ENCODE measurements at regions not wholly inside any gene's neighbourhood (a gene's known extent, or its start where the extent isn't known, plus 50 kb on each side); places are given as distances from the start of the nearest gene placed in this dataset.

GRCh38 chr12:127571578-127571977, 695.4 kb upstream of the TMEM132C start:
- no peaks in the 10 kb centered on the region for H3K36me3 ChIP-seq (ENCODE audit: control insufficient read depth in 2 of 3, insufficient read depth in 3 of 3, low read length in 3 of 3)
- FAIRE-seq: no peak
- H3K27me3 ChIP-seq (ENCODE audit: control insufficient read depth, insufficient read depth, low read length): no peaks in the 10 kb centered on the region
- intact Hi-C loops (cut with DNase I): no loop called here
- no peak overlapping the region for H3K4me3 ChIP-seq (ENCODE audit: low read length in 3 of 3)
- H3K27ac ChIP-seq (ENCODE audit: low read depth in 2 of 2, low read length in 2 of 2): no peak overlapping the region
- no peak for DNase-seq
- no peaks in the 10 kb centered on the region for H3K4me1 ChIP-seq (ENCODE audit: control insufficient read depth in 2 of 3, insufficient read depth in 2 of 3, low read depth in 1 of 3, low read length in 3 of 3)
- TF ChIP-seq, protein P1, sequence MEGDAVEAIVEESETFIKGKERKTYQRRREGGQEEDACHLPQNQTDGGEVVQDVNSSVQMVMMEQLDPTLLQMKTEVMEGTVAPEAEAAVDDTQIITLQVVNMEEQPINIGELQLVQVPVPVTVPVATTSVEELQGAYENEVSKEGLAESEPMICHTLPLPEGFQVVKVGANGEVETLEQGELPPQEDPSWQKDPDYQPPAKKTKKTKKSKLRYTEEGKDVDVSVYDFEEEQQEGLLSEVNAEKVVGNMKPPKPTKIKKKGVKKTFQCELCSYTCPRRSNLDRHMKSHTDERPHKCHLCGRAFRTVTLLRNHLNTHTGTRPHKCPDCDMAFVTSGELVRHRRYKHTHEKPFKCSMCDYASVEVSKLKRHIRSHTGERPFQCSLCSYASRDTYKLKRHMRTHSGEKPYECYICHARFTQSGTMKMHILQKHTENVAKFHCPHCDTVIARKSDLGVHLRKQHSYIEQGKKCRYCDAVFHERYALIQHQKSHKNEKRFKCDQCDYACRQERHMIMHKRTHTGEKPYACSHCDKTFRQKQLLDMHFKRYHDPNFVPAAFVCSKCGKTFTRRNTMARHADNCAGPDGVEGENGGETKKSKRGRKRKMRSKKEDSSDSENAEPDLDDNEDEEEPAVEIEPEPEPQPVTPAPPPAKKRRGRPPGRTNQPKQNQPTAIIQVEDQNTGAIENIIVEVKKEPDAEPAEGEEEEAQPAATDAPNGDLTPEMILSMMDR (IDR thresholded peaks at IDR 0.05; ENCODE audit: borderline replicate concordance, extremely low read depth, insufficient read depth): no peak
- no peaks in the 10 kb centered on the region for H3K9me3 ChIP-seq (ENCODE audit: control insufficient read depth in 2 of 3, insufficient read depth in 1 of 3, low read length in 3 of 3)
- H3K9ac ChIP-seq (ENCODE audit: low read length in 3 of 3): no peak overlapping the region

DNA sequence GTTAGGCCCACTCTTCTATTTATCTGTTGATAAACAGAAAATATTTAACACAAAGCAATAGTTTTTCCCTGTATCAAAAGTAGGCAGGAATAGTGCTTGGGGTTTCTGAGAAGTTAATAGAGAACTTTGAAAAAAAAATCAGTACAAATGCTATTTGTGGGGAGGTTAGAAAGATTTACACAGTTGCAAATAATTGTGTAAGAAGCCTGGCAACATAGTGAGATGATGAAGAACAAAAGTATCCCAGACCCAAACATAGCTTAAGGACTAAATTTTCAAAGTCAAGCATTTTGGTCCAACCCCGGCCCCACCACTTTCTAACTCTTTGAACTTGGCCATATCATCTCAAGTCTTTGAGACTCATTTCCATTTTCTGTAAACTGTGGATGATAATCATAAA, 687.5 kb upstream of the TMEM132C start:
- TF ChIP-seq, protein P1 (IDR thresholded peaks at IDR 0.05; ENCODE audit: borderline replicate concordance, extremely low read depth, insufficient read depth): no peak
- Histone ChIP-seq H3K36me3 (ENCODE audit: control insufficient read depth in 2 of 3, insufficient read depth in 3 of 3, low read length in 3 of 3) (no peaks in the 10 kb centered on the region), H3K9ac (ENCODE audit: low read length in 3 of 3) (no peak overlapping the region), H3K9me3 (ENCODE audit: control insufficient read depth in 2 of 3, insufficient read depth in 1 of 3, low read length in 3 of 3) (no peaks in the 10 kb centered on the region), H3K27ac (ENCODE audit: low read depth in 2 of 2, low read length in 2 of 2) (no peak overlapping the region), H3K4me3 (ENCODE audit: low read length in 3 of 3) (no peak overlapping the region), H3K4me1 (ENCODE audit: control insufficient read depth in 2 of 3, insufficient read depth in 2 of 3, low read depth in 1 of 3, low read length in 3 of 3) (no peaks in the 10 kb centered on the region), H3K27me3 (ENCODE audit: control insufficient read depth, insufficient read depth, low read length) (no peaks in the 10 kb centered on the region)
- FAIRE-seq: no peak
- intact Hi-C loops (cut with DNase I): no loop called here
- no peak for DNase-seq

- H3K36me3 ChIP-seq (ENCODE audit: control insufficient read depth in 2 of 3, insufficient read depth in 3 of 3, low read length in 3 of 3): no peaks in the 10 kb centered on the region
- H3K9ac ChIP-seq (ENCODE audit: low read length in 3 of 3): no peak overlapping the region
- H3K4me3 ChIP-seq (ENCODE audit: low read length in 3 of 3): no peak overlapping the region
- H3K4me1 ChIP-seq (ENCODE audit: control insufficient read depth in 2 of 3, insufficient read depth in 2 of 3, low read depth in 1 of 3, low read length in 3 of 3): no peaks in the 10 kb centered on the region
- TF ChIP-seq, protein P1 (IDR thresholded peaks at IDR 0.05; ENCODE audit: borderline replicate concordance, extremely low read depth, insufficient read depth): no peak
- H3K27me3 ChIP-seq (ENCODE audit: control insufficient read depth, insufficient read depth, low read length): no peaks in the 10 kb centered on the region
- no peak overlapping the region for H3K27ac ChIP-seq (ENCODE audit: low read depth in 2 of 2, low read length in 2 of 2)
- DNase-seq: no peak
- no peak for FAIRE-seq
- no peaks in the 10 kb centered on the region for H3K9me3 ChIP-seq (ENCODE audit: control insufficient read depth in 2 of 3, insufficient read depth in 1 of 3, low read length in 3 of 3)
- intact Hi-C loops (cut with DNase I): no loop called here
Measured at GRCh38 chr12:127582074-127582473, 684.9 kb upstream of the TMEM132C start.

- no peaks in the 10 kb centered on the region for H3K27me3 ChIP-seq (ENCODE audit: control insufficient read depth, insufficient read depth, low read length)
- TF ChIP-seq, protein P1 (IDR thresholded peaks at IDR 0.05; ENCODE audit: borderline replicate concordance, extremely low read depth, insufficient read depth): no peak
- no peak overlapping the region for H3K4me3 ChIP-seq (ENCODE audit: low read length in 3 of 3)
- intact Hi-C loops (cut with DNase I): no loop called here
- FAIRE-seq (no peak), DNase-seq (no peak)
- no peaks in the 10 kb centered on the region for H3K4me1 ChIP-seq (ENCODE audit: control insufficient read depth in 2 of 3, insufficient read depth in 2 of 3, low read depth in 1 of 3, low read length in 3 of 3)
- no peak overlapping the region for H3K27ac ChIP-seq (ENCODE audit: low read depth in 2 of 2, low read length in 2 of 2)
- no peak overlapping the region for H3K9ac ChIP-seq (ENCODE audit: low read length in 3 of 3)
- no peaks in the 10 kb centered on the region for H3K36me3 ChIP-seq (ENCODE audit: control insufficient read depth in 2 of 3, insufficient read depth in 3 of 3, low read length in 3 of 3)
- H3K9me3 ChIP-seq (ENCODE audit: control insufficient read depth in 2 of 3, insufficient read depth in 1 of 3, low read length in 3 of 3): no peaks in the 10 kb centered on the region
Measured at GRCh38 chr12:127583041-127583440, 683.9 kb upstream of the TMEM132C start.
